DMS79 (cell line): ENCODE measurements at regions not wholly inside any gene's neighbourhood (a gene's known extent, or its start where the extent isn't known, plus 50 kb on each side); places are given as distances from the start of the nearest gene placed in this dataset.
"Not testable (repeated sequence)": the region's sequence is repeated elsewhere in the genome, so short reads cannot be mapped to it uniquely, and the experiment has no call there.

Experiments used
- DNase-seq: peaks from one replicate; lab custom pipeline; 2025; lab: John Stamatoyannopoulos, UW

DNA sequence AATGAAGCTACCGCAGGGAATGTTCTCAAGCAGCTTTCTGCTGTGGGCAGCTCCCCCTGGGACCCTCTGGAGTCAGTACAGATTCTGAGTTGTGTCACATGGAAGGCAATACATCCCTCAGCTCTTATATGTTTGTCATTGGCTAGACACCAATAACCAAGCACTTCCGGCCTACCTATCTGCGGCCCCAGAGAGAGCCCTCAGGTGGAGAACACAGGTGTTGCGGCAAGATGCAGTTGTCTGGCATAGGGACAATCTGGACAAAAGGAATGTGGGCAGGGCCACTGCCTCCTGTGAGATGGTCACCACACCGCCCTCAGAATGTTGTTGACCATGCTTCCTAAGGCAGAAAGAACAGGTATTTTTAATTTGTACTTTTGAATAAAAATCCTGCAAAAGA is 118.7 kb downstream of the BRMS1L start:
- DNase-seq = no peak

DNA sequence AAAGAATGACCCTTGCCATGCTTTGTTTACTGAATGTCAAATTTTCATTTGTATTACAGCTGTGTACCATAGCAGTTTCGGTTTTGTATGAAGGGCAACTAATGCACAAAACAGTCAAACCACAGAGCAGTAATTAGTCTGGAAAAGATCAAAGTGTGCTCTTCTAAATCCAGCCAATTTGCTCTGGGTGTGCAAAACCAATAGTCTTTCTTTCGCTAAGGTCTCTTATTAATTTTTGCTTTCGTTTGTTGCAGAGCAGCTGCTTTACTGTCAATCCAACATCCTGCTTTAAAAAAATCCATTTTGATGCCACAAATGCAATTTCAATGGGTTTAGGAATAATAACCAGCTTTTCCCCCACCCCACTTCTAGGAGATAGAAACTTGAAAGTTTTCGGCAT is 114.2 kb downstream of the BRMS1L start:
- DNase-seq = no peak

DNA sequence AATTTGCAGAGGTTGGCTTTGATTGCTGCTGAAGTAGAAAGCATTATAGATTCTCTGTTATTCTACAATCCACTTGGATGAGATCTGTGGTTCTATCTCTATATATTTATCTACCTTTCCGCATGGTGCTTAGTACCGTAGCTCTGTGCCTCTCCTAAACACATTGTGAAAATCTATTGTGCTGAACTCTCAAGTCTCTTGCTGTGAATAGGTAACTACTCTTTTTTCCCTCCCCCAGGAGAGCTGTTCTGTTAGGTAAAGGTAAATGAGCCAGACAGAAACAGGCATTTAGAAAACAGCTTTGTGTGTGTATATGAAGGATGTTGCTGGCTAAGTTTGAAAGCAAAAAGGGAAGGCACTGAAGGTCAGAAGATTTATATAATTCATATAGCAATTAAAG is 112.6 kb downstream of the BRMS1L start:
- no peak for DNase-seq

DNA sequence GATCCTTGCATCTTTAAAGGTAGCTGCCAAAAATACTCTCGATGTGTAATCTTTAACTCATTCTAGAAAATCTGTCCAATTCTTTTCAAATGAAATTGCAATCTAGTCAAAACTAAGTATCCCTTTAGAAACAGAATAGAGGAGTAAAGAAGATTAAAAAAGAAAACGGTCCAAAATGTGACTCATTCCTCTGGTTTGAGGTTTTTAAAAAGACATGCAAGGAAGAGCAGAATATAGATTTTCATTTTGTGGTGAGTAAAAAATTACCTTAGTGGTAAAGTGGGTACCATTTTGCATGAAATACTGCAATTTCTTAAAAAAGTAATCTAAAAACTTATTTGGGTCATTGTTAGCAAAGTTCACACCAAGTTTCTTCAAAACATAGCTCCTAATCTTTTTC is 108.4 kb downstream of the BRMS1L start:
- no peak for DNase-seq

DNA sequence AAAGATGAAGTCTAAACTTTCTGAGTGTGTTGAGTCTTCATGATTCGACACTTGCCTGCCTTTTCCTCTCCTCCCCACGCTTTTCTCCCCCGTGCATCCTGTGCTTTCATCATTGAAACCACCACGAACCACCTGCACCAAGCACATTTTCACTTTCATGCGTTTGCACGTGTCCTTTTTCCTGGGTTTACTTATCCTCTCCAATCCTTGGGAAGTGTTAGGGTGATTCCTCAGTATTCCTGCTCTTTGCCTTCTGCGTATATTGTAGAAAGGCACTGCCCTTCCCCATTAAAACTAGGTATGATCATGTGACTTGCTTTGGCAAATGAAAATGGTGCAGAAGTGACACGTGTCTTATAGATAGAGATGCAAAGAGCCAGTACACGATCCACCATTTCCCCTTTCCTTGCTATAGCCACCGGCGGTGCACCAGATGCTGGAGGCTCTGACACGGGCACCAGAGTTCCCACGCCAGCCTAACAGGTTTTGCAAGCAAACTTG is 106.6 kb downstream of the BRMS1L start:
- no peak for DNase-seq

DNA sequence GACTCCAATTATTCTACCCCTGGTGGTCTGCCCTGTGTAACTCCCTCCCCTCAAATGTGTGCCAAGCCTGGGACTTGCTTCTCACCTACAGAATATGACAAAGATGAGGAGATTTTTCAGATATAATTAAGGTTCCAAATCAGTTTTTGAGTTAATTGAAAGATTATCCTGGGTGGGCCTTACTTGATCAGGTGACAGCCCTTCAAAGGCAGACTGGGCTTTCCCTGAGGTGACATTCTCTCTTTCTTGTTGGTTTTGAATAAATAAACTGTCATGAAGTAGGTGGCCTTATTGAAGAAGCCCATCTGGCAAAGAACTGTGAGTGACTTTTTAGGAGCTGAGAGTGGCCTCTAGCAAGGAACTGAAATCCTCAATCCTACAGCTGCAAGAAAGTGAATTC is 106.0 kb downstream of the BRMS1L start:
- no peak for DNase-seq

DNA sequence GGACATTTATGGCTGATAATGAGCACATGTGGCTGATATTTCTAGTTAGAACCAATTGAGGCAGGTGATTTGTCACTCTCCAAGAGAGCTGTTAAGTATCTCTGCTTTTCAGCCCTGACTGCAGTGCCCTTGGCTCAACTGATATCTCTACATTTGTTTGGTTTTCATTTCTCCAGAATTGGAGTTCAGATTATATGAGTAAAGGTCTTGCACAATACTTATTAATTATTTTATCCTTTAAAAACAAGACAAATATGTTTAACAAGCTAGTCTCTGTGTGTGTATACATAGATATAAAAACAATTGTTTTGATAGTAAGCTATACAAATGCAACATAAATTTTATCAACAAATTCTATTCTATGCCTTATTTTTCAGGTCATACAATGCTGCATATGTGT is 105.2 kb downstream of the BRMS1L start:
- no peak for DNase-seq

DNA sequence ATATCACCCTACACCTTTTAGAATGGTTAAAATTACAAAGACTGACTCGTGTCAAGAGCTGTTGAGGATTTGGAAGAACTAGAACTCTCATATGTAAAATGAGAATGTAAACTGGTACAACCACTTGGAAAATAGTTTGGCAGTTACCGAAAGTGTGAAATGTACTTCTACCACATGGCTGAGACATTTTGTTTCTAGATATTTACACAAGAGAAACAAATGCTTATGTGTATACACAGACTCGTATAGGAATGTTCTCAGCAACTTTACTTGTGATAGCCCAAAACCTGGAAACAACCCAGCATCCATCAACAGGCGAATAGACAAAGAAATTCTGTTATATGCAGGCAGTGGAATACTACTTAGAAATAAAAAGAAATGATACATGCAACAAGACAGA is 103.0 kb downstream of the BRMS1L start:
- DNase-seq = peak; percentile 27

DNA sequence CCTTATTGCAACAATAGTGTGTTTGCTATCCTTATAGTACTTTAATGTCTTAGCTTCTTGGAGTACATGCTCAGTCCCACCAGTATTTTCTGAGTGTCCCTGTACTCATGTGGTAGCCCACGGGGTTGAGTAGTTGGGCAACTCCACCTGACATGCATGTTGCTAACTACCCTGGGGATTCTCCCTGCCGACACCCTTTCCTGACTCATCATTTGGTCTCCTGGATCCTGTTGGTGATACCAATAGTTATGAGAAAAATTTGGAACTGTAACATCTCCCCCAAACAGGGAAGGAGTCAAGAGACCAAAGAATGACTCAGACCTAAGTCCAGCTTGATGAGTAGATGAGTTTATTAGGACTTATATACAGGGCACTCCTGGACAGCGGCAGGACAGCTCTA is 101.6 kb downstream of the BRMS1L start:
- DNase-seq = no peak

DNA sequence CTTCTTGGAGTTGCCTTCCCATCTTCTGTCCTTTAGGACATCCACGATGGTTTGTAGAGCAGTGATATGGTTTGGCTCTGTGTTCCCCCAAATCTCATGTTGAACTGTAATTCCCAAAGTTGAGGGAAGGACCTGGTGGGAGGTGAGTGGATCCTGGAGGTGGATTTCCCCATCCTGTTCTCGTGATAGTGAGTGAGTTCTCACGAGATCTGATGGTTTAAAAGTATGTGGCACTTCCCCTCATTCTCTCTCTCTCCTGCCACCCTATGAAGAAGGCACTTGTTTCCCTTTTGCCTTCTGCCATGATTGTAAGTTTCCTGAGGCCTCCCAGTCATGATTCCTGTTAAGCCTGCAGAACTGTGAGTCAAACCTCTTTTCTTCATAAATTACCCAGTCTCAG is 99.2 kb downstream of the BRMS1L start:
- no peak for DNase-seq

DNA sequence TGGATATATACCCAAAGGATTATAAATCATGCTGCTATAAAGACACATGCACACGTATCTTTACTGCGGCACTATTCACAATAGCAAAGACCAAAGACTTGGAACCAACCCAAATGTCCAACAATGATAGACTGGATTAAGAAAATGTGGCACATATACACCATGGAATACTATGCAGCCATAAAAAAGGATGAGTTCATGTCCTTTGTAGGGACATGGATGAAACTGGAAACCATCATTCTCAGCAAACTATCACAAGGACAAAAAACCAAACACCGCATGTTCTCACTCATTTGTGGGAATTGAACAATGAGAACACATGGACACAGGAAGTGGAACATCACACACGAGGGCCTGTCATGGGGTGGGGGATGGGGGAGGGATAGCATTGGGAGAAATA is 96.5 kb downstream of the BRMS1L start:
- DNase-seq = not testable (repeated sequence)

DNA sequence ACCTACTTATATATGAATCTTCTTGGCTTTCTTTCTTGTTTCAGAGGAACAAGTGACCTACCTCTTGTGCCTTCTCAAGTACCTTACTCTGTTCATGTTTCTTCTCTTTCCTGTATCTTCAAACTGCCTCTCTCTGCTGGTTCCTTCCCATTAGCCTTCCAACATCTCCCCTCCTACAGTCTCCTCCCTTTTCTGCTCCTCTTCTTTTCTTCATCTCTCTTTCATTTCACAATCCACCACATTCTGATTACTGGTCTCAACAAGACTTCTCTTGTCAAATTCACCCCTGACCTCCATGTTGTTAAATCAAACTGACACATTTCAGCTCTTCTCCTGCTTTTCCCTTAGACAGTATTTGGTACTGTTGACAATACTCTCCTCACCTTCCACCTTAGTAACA is 95.6 kb downstream of the BRMS1L start:
- DNase-seq = no peak
